IPS-18c (cell line): ENCODE measurements at regions not wholly inside any gene's neighbourhood (a gene's known extent, or its start where the extent isn't known, plus 50 kb on each side); places are given as distances from the start of the nearest gene placed in this dataset.
"Not testable (repeated sequence)": the region's sequence is repeated elsewhere in the genome, so short reads cannot be mapped to it uniquely, and the experiment has no call there.

ENCODE experiments used
- H3K4me3 ChIP-seq: 2 replicates; pipeline ENCODE4 v1.7.0; 2013; ENCODE audit warnings: low read depth, mild to moderate bottlenecking, low read length, moderate library complexity; ENCODE audit not compliant: insufficient read depth
- H3K9me3 ChIP-seq: one replicate; pipeline ENCODE4 v1.6.1; 2013; ENCODE audit warnings: mild to moderate bottlenecking, low read length, moderate library complexity; ENCODE audit not compliant: control insufficient read depth, insufficient read depth

DNA sequence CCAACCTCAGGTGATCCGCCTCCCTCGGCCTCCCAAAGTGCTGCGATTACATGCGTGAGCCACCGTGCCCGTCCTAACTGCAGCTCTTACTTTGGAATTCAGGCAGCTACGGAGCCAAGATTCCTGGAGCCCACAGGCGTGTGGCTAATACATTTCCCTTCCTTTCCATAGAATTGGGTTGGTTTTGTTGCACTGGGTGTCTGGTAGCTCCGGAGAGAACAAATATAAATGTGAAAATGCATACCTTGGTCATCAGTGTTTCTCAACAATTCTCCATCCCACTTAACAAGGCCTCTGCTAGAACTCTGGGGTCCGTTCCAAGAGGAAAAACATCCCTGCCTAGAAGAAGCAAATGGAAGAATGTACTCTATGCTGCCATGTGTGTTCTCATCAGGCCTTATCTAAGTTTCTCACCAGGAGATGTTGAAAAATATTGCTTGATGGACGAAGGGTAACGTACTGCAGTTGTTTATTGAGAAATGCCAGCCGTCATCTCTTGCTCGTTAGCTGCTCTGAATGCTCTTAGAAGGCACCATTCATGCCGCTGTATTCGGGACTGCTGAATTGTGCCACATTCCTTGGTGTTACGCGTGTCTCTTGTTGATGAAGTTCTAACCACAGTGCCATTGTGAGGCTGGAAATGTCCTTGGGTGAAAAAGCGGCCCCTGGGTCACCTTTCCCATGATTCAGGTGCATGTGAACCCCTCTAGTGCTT, 50.5 kb upstream of the CD99 start:
- Histone ChIP-seq H3K9me3 (no peaks in the 10 kb centered on the region), H3K4me3 (no peak overlapping the region)

DNA sequence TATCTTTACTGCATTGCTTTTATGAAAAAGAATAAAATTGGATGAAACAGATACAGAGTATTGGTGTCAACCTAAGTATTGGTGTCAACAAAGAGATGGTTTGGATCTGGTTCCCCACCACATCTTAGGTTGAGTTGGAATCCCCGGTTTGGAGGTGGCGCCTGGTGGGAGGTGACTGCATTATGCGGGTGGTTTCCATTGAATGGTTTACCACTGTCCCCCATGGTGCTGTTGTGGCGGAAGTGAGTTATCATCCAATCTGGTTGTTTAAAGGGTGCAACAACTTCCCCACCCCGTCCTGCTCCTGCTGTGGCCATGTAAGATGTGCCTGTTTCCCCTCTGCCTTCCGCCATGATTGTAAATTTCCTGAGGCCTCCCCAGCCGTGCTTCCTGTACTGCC, 52.8 kb upstream of the CD99 start:
- H3K4me3 ChIP-seq, result no peak overlapping the region
- no peaks in the 10 kb centered on the region for H3K9me3 ChIP-seq

DNA sequence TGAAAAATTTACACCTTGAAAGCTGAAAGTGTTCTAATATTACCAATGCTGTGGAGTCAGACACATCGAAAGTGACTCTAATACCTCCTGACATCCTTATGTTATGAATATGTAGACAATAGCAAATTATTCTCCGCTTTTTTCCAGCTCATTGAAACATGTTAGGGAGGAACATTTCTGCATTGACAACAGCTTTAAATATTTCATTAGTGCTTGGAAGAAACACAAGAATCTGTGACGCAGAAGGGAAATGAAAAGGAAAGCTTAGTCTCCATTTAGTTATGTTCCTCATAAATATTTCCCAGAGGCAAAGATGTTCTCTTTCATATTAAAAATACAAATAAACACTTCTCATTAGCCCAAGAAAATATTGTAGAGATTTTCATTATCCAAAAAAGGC, 55.8 kb upstream of the CD99 start:
- no peaks in the 10 kb centered on the region for H3K9me3 ChIP-seq
- no peak overlapping the region for H3K4me3 ChIP-seq

DNA sequence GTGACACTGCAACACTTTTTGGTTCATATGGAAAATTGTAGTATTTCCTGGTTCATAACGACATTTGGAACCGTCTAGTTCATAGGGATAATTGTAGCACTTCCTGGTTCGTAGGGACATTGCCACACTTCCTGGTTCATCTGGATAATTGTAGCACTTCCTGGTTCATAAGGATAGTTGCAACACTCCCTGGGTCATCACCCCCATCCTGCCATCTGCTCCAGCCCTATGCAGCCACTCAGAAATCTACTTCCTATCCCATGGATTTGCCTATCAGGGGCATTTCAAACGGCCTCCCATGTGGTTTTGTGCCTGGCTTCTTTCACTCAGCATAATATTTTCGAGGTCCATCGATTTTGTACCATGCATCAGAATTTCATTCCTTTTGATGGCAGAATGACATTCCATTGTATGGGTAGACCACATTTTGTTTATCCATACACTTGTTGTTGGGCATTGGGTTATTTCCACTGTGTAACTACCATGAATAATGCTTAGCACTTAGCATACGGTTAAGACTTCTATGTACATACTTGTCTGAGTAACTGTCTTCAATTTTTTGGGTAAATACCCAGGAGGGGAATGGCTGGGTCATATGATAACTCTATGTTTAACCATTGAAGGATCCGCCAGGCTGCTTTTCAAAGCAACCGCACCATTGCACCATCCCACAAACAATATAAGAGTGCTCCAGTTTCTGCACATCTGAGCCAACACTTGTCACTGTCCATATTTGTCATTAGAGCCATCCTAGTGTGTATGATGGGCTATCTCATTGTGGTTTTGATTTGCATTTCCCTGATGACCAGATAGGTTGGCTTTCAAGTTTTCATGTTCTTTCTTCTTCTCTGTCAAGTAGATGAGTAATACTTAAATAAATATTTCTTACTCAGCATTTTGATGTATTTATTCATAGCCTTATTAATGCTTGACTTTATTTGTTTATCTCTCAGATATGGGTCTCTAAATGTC, 58.3 kb upstream of the CD99 start:
- no peaks in the 10 kb centered on the region for H3K9me3 ChIP-seq
- H3K4me3 ChIP-seq, result no peak overlapping the region

DNA sequence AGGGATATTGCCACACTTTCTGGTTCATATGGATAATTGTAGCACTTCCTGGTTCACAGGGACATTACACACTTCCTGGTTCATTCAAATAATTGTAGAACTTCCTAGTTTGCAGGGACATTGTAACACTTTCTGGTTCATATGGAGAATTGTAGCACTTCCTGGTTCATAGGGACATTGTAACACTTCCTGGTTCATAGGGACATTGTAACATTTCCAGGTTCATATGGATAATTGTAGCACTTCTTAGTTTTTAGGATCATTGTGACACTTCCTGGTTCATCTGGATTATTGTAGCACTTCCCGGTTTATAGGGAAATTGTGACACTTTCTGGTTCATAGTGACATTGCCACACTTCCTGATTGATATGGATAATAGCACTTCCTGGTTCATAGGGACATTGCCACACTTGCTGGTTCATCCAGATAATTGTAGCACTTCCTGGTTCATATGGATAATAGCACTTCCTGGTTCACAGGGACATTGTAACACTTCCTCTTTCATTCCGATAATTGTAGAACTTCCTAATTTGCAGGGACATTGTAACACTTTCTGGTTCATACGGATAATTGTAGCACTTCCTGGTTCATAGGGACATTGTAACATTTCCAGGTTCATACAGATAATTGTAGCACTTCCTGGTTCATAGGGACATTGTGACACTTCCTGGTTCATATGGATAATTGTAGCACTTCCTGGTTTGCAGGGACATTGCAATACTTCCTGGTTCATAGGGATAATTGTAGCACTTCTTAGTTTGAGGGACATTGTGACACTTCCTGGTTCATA, 59.2 kb upstream of the CD99 start:
- Histone ChIP-seq H3K4me3 (no peak overlapping the region), H3K9me3 (no peaks in the 10 kb centered on the region)

DNA sequence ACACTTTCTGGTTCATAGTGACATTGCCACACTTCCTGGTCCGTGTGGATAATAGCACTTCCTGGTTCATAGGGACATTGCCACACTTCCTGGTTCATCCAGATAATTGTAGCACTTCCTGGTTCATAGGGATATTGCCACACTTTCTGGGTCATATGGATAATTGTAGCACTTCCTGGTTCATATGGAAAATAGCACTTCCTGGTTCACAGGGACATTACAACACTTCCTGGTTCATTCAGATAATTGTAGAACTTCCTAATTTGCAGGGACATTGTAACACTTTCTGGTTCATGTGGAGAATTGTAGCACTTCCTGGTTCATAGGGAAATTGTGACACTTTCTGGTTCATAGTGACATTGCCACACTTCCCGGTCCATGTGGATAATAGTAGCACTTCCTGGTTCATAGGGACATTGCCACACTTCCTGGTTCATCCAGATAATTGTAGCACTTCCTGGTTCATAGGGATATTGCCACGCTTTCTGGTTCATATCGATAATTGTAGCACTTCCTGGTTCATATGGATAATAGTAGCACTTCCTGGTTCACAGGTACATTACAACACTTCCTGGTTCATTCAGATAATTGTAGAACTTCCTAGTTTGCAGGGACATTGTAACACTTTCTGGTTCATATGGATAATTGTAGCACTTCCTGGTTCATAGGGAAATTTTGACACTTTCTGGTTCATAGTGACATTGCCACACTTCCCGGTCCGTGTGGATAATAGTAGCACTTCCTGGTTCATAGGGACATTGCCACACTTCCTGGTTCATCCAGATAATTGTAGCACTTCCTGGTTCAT, 60.0 kb upstream of the CD99 start:
- H3K4me3 ChIP-seq, H3K9me3 ChIP-seq: not testable (repeated sequence)

DNA sequence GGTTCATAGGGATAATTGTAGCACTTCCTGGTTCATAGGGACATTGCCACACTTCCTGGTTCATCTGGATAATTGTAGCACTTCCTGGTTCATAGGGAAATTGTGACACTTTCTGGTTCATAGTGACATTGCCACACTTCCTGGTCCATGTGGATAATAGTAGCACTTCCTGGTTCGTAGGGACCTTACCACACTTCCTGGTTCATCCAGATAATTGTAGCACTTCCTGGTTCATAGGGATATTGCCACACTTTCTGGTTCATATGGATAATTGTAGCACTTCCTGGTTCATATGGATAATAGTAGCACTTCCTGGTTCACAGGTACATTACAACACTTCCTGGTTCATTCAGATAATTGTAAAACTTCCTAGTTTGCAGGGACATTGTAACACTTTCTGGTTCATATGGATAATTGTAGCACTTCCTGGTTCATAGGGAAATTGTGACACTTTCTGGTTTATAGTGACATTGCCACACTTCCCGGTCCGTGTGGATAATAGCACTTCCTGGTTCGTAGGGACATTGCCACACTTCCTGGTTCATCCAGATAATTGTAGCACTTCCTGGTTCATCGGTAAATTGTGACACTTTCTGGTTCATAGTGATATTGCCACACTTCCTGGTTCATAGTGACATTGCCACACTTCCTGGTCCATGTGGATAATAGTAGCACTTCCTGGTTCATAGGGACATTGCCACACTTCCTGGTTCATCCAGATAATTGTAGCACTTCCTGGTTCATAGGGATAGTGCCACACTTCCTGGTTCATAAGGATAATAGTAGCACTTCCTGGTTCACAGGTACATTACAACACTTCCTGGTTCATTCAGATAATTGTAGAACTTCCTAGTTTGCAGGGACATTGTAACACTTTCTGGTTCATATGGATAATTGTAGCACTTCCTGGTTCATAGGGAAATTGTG, 60.8 kb upstream of the CD99 start:
- not testable (repeated sequence) for H3K9me3 ChIP-seq, H3K4me3 ChIP-seq

DNA sequence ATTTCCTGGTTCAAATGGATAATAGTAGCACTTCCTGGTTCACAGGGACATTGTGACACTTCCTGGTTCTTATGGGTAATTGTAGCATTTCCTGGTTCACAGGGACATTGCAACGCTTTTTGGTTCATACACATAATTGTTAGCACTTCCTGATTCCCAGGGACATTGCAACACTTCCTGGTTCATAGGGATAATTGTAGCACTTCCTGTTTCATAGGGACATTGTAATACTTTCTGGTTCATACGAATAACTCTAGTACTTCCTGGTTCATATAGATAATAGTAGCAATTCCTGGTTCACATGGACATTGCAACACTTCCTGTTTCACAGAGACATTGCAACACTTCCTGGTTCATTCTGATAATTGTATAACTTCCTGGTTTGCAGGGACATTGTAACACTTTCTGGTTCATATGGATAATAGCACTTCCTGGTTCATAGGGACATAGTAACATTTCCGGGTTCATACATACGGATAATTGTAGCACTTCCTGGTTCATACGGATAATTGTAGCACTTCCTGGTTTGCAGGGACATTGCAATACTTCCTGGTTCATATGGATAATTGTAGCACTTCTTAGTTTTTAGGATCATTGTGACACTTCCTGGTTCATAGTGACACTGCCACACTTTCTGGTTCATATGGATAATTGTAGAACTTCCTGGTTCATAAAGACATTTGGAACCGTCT, 61.6 kb upstream of the CD99 start:
- Histone ChIP-seq H3K9me3 (no peaks in the 10 kb centered on the region), H3K4me3 (no peak overlapping the region)

DNA sequence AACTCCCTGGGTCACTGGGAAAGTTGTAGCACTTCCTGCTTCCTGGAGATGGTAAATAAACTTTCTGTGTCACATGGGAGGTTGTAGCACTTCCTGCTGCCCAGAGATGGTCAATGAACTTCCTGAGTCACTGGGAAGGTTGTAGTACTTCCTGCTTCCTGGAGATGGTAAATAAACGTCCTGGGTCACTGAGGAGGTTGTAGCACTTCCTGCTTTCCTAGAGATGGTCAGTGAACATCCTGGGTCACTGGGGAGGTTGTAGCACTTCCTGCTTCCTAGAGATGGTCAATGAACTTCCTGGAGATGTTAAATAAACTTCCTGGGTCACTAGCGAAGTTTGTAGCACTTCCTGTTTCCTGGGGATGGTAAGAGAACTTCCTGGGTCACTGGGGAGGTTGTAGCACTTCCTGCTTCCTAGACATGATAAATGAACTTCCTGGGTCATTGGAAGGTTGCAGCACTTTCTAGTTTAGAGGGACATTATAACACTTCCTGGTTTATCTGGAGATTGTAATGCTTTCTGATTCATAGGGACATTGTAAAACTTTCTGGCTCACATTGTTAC, 62.3 kb upstream of the CD99 start:
- Histone ChIP-seq H3K4me3 (no peak overlapping the region), H3K9me3 (no peaks in the 10 kb centered on the region)

DNA sequence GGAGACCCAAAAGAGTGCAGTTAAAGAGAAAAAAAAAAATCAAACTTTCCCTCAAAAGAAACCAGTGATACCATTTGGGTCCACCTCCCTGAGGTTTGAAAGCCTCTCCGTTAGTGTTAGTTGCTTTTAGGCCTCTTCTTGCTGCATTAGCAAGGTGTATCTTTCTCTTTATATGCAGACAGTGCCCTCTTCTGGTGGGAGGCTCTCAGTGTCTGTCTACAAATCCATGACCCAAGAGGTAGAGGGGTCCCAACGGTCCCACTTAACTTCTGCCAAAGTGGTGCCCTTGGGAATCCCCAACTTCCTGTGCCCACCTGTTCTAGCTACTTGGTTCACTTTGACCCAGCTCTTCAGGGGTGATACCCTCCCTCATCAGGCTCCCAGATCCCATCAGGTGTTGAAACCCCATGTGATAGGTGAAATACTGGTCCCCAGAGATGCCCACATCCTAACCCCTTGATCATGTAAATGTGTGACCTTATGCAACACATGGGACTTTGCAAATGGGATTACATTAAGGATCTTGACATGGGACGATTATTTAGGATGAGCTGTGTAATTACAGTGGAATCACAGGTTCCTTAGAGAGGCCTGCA, 63.7 kb upstream of the CD99 start:
- Histone ChIP-seq H3K4me3 (no peak overlapping the region), H3K9me3 (no peaks in the 10 kb centered on the region)

DNA sequence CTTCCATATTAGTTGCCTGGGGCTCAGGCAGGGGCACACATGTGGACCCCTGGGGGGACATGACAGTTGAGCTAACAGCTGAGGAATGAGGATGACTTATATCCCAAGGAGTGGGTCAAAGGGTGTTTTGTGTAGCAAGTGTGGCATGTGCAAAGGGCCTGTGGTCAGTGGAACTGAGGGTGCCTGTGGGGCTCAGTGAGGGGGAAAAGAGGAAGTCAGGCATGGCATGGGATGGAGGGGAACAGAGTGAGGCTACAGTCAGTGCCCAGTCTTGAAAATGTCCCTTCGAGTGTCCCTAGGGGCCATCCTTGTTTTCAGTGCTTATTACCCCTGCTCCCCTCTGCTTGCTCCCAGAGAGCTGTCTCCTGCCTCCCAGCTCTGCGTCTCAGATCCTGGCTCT, 64.3 kb upstream of the CD99 start:
- Histone ChIP-seq H3K4me3 (no peak overlapping the region), H3K9me3 (no peaks in the 10 kb centered on the region)

DNA sequence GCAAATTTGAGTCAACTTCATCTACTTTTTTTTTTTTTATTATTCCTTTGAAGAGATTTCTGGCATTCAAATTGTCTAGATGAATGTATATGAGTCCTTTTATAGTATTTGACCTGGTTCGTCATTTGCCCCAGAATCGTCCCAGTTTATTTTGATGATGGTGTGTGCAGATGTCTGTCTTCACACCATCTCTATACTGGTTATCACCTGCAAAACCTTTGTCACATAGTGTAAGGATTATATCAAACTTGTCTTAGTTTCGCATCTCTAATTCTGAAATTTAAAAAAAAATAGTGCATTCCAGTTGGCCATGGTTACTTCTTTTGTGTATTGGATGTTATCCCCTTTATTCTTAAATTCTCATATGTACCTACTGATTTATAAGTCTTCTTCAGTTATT, 70.5 kb upstream of the CD99 start:
- Histone ChIP-seq H3K4me3 (no peak overlapping the region), H3K9me3 (no peaks in the 10 kb centered on the region)

DNA sequence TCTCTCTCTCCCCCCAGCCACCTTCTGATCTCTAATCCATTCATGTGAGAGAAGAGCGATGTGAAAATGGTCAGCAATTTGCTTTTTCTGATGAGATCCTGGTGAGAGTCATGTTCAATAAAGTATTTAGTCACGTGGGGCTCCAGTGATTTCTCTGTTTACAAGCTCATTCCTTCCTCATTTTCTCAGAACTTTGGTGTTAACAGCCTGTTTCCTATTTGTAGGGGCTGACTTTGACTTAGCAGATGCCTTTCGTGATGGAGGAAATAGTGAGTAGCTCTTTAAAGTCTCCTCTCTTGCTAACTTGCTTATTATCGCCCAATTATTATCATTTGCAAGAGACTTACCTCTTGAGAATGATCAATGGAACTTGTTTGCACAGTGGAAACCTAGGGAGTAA, 72.6 kb upstream of the CD99 start:
- no peak overlapping the region for H3K4me3 ChIP-seq
- H3K9me3 ChIP-seq, result no peaks in the 10 kb centered on the region

DNA sequence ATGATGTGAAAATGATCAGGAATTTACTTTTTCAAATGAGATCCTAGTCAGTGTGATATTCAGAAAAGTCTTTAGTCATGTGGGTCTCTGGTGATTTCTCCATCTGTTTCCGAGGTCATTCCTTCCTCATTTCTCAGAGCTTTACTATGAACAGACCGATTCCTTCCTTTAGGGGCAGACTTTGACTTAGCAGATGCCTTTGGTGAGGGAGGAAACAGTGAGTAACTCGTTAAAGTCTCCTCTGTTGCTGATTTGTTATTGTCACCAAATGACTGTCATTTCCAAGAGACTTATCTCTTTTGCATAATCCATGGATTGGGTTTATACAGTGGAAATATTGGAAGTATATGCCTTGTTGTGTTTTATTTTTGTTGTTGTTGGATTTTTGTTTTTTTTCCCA, 76.2 kb upstream of the CD99 start:
- Histone ChIP-seq H3K9me3 (peaks cover 4% of the 10 kb centered on the region), H3K4me3 (no peak overlapping the region)
